ENCODE measurements at regions not wholly inside any gene's neighbourhood (a gene's known extent, or its start where the extent isn't known, plus 50 kb on each side); places are given as distances from the start of the nearest gene placed in this dataset.

GRCh38 chr7:155987681-155988235 lies 175.5 kb upstream of the SHH start:
- TF ChIP-seq CTCF (IDR thresholded peaks at IDR 0.05; ENCODE audit: extremely low read depth in 1 of 2, insufficient read depth in 1 of 2, low read depth in 1 of 2, low read length in 2 of 2) (no peak), MYC (IDR thresholded peaks at IDR 0.05; ENCODE audit: low read depth, low read length) (no peak)
